ENCODE measurements at regions not wholly inside any gene's neighbourhood (a gene's known extent, or its start where the extent isn't known, plus 50 kb on each side); places are given as distances from the start of the nearest gene placed in this dataset.

DNA sequence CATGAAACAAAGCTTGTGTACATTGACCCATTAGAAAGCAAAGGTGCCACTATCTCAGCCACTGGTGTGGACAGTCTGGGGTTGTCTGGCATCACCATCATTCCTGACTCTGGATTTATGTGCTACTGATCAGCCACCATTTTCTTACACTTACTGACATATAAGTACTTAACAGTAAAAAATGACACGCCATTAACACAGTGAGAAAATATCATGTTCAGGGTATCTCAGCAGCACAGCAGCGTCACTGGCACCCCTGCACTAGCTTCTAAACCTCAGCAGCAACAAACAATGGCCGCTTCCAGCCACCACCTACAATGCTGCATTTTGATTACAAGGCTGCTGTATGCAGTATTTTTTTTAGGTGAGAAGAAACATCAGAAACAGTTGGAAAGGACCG lies 253.4 kb upstream of the HDAC4 start:
- TF ChIP-seq, protein P1, sequence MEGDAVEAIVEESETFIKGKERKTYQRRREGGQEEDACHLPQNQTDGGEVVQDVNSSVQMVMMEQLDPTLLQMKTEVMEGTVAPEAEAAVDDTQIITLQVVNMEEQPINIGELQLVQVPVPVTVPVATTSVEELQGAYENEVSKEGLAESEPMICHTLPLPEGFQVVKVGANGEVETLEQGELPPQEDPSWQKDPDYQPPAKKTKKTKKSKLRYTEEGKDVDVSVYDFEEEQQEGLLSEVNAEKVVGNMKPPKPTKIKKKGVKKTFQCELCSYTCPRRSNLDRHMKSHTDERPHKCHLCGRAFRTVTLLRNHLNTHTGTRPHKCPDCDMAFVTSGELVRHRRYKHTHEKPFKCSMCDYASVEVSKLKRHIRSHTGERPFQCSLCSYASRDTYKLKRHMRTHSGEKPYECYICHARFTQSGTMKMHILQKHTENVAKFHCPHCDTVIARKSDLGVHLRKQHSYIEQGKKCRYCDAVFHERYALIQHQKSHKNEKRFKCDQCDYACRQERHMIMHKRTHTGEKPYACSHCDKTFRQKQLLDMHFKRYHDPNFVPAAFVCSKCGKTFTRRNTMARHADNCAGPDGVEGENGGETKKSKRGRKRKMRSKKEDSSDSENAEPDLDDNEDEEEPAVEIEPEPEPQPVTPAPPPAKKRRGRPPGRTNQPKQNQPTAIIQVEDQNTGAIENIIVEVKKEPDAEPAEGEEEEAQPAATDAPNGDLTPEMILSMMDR (IDR thresholded peaks at IDR 0.05), result no peak
- no peak for TF ChIP-seq POLR2A (IDR thresholded peaks at IDR 0.05)

Measured in tibial nerve (tissue), 3 donors.